A673 (cell line): ENCODE measurements at regions not wholly inside any gene's neighbourhood (a gene's known extent, or its start where the extent isn't known, plus 50 kb on each side); places are given as distances from the start of the nearest gene placed in this dataset.

ENCODE experiments used
- BruUV-seq: library from RNA; stranded (reverse); fragments of 400-500 nt; replicated peaks from 2 replicates; lab custom pipeline; 2021; lab: Mats Ljungman, UMichigan
- CTCF ChIA-PET: fragments of 300-600 bp; sonication (Branson Sonifier 250); formaldehyde crosslinking; loops from one replicate; lab custom pipeline; 2022; ENCODE audit warnings: antibody characterized with exemption; lab: Charles Lee
- POLR2A ChIA-PET: fragments of 300-600 bp; sonication (Branson Sonifier 250); formaldehyde crosslinking; loops from one replicate; lab custom pipeline; 2022; ENCODE audit warnings: antibody characterized with exemption; ENCODE audit not compliant: low non-redundant PET; lab: Charles Lee
- DNase-seq: peaks from one replicate; pipeline ENCODE4 v3.0.0-alpha.2; 2015; ENCODE audit warnings: low spot score
- H3K27ac ChIP-seq: fragments of 200-600 bp; sonication (generic); 2 replicates; pipeline ENCODE4 v1.5.1; 2016; ENCODE audit warnings: mixed run types, low read depth, mild to moderate bottlenecking, mixed read lengths, antibody characterized with exemption, low read length; ENCODE audit not compliant: poor library complexity, severe bottlenecking
- H3K27me3 ChIP-seq: fragments of 200-600 bp; sonication (generic); replicated peaks from 2 replicates; pipeline ENCODE4 v1.6.1; 2017; ENCODE audit warnings: mixed run types, low read depth, mild to moderate bottlenecking, mixed read lengths, antibody characterized with exemption, low read length; ENCODE audit not compliant: insufficient read depth, poor library complexity
- H3K36me3 ChIP-seq: fragments of 200-600 bp; sonication (generic); 2 replicates; pipeline ENCODE4 v1.6.1; 2016; ENCODE audit warnings: mixed run types, mild to moderate bottlenecking, mixed read lengths, antibody characterized with exemption, low read length; ENCODE audit not compliant: insufficient read depth, poor library complexity, severe bottlenecking
- H3K4me1 ChIP-seq: fragments of 200-600 bp; sonication (generic); 2 replicates; pipeline ENCODE4 v1.6.1; 2017; ENCODE audit warnings: mixed run types, mild to moderate bottlenecking, mixed read lengths, antibody characterized with exemption, low read length; ENCODE audit not compliant: insufficient read depth, poor library complexity, severe bottlenecking
- H3K4me3 ChIP-seq: fragments of 200-600 bp; sonication (generic); 2 replicates; pipeline ENCODE4 v1.5.1; 2016; ENCODE audit warnings: low read depth, mixed run types, mild to moderate bottlenecking, mixed read lengths, low read length; ENCODE audit not compliant: poor library complexity, severe bottlenecking
- H3K9me3 ChIP-seq: fragments of 200-600 bp; sonication (generic); 2 replicates; pipeline ENCODE4 v1.6.1; 2016; ENCODE audit warnings: mixed run types, low read depth, mild to moderate bottlenecking, mixed read lengths, antibody characterized with exemption, low read length; ENCODE audit not compliant: poor library complexity, severe bottlenecking
- EZH2 ChIP-seq: fragments of 200-600 bp; sonication (generic); IDR thresholded peaks from 2 replicates; pipeline ENCODE4 v1.6.1; 2017; ENCODE audit warnings: borderline replicate concordance, low read depth, mild to moderate bottlenecking, mixed read lengths, antibody characterized with exemption, low read length; ENCODE audit not compliant: poor library complexity, severe bottlenecking
- intact Hi-C: fragments of 100-400 bp; cut with micrococcal nuclease; formaldehyde crosslinking; loops from one replicate; pipeline ENCODE4 v1.10.0; 2022; ENCODE audit not compliant: unreplicated experiment
- TF ChIP-seq, protein P1 (sequence below): fragments of 300-800, 200-600 bp; sonication (generic); conservative IDR thresholded peaks from 2 replicates; pipeline ENCODE4 v1.5.1; 2017; ENCODE audit warnings: low read depth, mild to moderate bottlenecking, antibody characterized with exemption, low read length, moderate library complexity, mixed read lengths

GRCh38 chr3:168191856-168192255 lies 96.1 kb upstream of the GOLIM4 start:
- no TSS peak for BruUV-seq
- intact Hi-C loops = no loop called here
- POLR2A ChIA-PET = no interaction called here
- Histone ChIP-seq H3K4me1 (no peaks in the 10 kb centered on the region), H3K27ac (no peak overlapping the region), H3K36me3 (no peaks in the 10 kb centered on the region), H3K4me3 (no peak overlapping the region), H3K27me3 (no peaks in the 10 kb centered on the region), H3K9me3 (no peaks in the 10 kb centered on the region)
- CTCF ChIA-PET = no interaction called here
- no peak for TF ChIP-seq EZH2
- TF ChIP-seq, protein P1, sequence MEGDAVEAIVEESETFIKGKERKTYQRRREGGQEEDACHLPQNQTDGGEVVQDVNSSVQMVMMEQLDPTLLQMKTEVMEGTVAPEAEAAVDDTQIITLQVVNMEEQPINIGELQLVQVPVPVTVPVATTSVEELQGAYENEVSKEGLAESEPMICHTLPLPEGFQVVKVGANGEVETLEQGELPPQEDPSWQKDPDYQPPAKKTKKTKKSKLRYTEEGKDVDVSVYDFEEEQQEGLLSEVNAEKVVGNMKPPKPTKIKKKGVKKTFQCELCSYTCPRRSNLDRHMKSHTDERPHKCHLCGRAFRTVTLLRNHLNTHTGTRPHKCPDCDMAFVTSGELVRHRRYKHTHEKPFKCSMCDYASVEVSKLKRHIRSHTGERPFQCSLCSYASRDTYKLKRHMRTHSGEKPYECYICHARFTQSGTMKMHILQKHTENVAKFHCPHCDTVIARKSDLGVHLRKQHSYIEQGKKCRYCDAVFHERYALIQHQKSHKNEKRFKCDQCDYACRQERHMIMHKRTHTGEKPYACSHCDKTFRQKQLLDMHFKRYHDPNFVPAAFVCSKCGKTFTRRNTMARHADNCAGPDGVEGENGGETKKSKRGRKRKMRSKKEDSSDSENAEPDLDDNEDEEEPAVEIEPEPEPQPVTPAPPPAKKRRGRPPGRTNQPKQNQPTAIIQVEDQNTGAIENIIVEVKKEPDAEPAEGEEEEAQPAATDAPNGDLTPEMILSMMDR = no peak
- DNase-seq = no peak

DNA sequence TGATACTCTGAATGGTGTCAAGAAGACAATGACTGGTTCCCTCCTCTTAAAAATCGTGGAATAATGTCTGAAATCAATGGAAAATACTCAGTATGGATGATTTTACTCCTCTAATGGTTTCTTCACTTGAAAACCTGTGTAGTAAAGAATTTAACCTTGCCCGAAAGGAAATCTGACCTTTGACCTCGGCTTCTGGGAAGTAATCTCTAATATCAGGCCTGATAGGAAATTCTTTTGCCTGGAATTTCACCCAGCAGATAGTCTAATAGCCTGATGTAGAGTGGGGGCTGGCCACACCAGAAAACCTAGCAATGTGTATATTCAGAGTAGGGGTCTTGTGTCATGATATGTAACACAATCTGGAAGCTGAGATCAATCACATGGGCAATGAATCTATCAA lies 91.5 kb upstream of the GOLIM4 start:
- no TSS peak for BruUV-seq

DNA sequence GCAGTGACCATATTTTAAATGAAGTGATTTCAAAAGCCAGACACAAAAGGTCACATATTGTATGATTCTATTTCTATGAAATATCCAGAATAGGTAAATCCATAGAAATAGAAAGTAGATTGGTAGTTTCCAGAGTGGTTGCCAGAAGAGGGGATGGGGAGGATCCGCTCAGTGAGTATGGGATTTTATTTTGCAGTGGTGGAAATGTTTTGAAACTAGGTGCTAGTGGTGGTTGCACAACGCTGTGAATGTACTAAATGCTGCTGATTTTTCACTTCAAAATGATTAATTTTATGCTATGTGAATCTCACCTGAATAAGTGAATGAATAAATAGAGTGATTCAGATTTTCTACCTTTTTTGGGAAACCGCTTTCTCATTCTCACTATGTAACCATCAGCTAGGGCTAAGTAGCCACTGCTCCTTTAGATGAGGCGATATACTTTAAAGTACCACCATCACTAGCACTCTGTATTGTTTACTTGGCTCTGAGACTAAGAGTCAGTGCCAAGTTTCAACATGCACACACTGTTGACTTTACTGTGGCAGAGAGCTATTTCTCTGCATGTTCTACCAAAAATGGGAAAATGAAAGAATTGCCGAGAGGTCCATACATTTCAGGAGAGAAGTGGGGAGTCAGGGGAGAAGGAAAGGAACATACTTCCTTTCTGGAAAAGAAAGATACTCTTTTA lies 90.7 kb upstream of the GOLIM4 start:
- ChIA-PET CTCF (no interaction called here), POLR2A (no interaction called here)
- H3K4me3 ChIP-seq = no peak overlapping the region
- intact Hi-C loops = no loop called here
- BruUV-seq = no TSS peak
- H3K27ac ChIP-seq = no peak overlapping the region
- TF ChIP-seq, protein P1 = no peak
- no peak for TF ChIP-seq EZH2
- no peaks in the 10 kb centered on the region for H3K27me3 ChIP-seq
- no peak for DNase-seq
- no peaks in the 10 kb centered on the region for H3K9me3 ChIP-seq
- H3K4me1 ChIP-seq = no peaks in the 10 kb centered on the region
- no peaks in the 10 kb centered on the region for H3K36me3 ChIP-seq

More for the DNA sequence above, 91.5 kb upstream of the GOLIM4 start:
- no peak for DNase-seq
- Histone ChIP-seq H3K4me1 (no peaks in the 10 kb centered on the region), H3K4me3 (no peak overlapping the region), H3K27me3 (no peaks in the 10 kb centered on the region), H3K27ac (no peak overlapping the region), H3K36me3 (no peaks in the 10 kb centered on the region), H3K9me3 (no peaks in the 10 kb centered on the region)
- TF ChIP-seq EZH2 = no peak
- TF ChIP-seq, protein P1 = no peak
- POLR2A ChIA-PET = no interaction called here
- intact Hi-C loops = no loop called here
- CTCF ChIA-PET = no interaction called here
